Fibroblast of pulmonary artery (primary cell): ENCODE measurements at regions not wholly inside any gene's neighbourhood (a gene's known extent, or its start where the extent isn't known, plus 50 kb on each side); places are given as distances from the start of the nearest gene placed in this dataset.

ENCODE experiments used
- DNase-seq: peaks from one replicate; pipeline ENCODE4 v3.0.0-alpha.2; 2010; ENCODE audit warnings: low read depth
- H3K4me3 ChIP-seq: replicated peaks from 2 replicates; pipeline ENCODE4 v1.5.1; 2011; ENCODE audit warnings: low read depth, mild to moderate bottlenecking, control low read depth, low read length, moderate library complexity
- TF ChIP-seq, protein P1 (sequence below): IDR thresholded peaks from 2 replicates; pipeline ENCODE4 v1.5.1; 2011; ENCODE audit warnings: mild to moderate bottlenecking, control low read depth, low read length, inconsistent platforms; ENCODE audit errors: missing control alignments

DNA sequence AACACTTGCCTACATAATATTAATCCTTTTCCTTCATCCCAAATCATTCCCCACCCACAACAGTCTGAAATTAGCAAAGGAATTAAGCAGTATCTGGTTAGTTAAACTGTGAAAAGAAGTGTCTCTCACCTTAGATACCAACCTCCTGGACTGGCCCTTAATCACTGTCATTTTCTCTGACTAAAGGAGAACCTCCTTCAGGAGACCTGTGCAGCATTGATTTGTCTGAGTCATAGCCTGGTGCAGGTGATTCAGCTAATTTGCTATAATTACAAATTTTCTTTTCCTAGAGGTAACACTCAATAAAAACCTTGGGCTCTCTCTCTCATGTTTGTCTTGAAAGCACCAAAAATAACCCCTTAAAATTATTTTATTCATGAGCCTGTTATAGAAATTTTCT, 279.8 kb upstream of the SEMA6D start:
- DNase-seq: no peak
- TF ChIP-seq, protein P1, sequence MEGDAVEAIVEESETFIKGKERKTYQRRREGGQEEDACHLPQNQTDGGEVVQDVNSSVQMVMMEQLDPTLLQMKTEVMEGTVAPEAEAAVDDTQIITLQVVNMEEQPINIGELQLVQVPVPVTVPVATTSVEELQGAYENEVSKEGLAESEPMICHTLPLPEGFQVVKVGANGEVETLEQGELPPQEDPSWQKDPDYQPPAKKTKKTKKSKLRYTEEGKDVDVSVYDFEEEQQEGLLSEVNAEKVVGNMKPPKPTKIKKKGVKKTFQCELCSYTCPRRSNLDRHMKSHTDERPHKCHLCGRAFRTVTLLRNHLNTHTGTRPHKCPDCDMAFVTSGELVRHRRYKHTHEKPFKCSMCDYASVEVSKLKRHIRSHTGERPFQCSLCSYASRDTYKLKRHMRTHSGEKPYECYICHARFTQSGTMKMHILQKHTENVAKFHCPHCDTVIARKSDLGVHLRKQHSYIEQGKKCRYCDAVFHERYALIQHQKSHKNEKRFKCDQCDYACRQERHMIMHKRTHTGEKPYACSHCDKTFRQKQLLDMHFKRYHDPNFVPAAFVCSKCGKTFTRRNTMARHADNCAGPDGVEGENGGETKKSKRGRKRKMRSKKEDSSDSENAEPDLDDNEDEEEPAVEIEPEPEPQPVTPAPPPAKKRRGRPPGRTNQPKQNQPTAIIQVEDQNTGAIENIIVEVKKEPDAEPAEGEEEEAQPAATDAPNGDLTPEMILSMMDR: no peak
- H3K4me3 ChIP-seq: no peak overlapping the region

DNA sequence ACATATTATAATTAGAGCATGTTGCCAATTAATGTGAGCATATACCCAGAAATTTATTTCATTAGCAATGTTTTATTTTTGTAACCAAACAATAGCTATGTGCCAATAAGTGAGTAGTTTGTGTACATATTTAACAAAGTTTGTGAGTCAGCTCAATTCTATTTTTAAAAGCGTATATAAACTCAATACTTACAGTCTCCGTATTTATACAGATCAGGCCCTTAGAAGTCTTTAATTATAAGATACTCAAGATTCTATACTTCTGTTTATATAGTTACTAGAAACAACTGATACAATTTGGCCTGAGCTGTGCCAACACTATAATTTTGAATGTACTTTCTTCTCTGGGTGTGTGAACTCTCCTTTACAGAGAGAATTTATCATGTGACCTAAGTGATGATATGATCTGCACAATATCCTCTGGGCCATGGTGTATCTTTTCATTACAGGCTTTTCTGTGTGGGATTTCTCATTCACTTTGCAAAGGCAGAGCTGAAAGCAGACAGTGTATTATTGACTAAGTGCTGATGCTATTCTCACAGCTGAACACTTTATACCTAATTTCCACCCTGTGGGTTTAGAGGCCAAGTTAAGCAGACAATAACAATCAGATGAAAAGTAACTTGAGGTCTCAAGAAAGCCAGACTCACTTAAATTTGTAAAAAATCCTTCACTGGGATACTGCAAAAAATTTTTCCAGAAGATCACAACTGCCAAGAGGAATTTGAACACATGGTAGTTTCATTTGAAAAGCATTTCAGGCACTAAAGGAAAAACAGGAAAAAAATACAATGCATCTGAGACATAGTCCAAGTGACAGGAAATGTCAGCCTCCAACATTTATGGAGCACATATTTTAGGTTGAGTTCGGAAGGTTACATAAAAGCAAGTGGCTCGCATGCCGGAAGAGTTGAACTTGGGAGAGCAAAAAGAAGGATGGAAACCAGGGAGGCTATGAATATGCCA, 277.9 kb upstream of the SEMA6D start:
- no peak overlapping the region for H3K4me3 ChIP-seq
- TF ChIP-seq, protein P1: no peak
- DNase-seq: peak; percentile 10

DNA sequence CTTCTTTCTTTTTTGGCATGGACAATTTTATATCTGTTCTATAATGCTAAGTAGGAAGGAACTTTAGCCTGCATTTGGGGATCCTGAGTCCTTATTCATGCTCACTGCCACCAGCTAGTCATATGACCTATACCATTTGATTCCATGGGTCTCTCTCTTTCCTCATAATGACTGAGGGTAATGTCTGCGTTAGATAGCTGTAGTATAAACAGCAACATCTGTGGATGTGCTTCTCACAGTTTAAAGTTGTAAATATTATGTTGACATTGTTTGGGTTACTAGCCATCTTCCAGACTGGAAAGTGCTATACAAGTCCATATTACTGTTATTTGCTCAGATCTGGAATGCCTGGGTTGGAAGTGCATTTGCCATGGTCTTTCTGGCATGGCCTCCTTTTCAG, 274.9 kb upstream of the SEMA6D start:
- DNase-seq: no peak
- H3K4me3 ChIP-seq: no peak overlapping the region
- TF ChIP-seq, protein P1: no peak

DNA sequence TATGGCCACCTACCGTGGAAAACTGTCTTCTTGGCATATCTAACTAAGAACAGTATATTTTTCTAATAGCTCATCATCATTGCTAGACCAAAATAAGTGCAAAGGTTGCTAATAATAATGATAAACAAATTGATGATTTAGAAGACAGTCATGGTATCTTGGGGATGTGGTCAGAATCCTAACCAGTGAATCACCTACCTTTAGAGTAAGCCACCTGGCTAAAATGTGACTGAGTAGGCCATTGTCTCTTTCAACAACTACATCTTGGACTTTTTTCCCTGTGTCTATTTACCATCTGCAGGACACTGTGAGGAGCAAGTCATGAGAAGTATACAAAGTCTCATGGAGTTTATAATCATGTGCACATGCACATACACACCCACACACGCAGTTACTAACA, 273.5 kb upstream of the SEMA6D start:
- DNase-seq: no peak
- TF ChIP-seq, protein P1: no peak
- no peak overlapping the region for H3K4me3 ChIP-seq

DNA sequence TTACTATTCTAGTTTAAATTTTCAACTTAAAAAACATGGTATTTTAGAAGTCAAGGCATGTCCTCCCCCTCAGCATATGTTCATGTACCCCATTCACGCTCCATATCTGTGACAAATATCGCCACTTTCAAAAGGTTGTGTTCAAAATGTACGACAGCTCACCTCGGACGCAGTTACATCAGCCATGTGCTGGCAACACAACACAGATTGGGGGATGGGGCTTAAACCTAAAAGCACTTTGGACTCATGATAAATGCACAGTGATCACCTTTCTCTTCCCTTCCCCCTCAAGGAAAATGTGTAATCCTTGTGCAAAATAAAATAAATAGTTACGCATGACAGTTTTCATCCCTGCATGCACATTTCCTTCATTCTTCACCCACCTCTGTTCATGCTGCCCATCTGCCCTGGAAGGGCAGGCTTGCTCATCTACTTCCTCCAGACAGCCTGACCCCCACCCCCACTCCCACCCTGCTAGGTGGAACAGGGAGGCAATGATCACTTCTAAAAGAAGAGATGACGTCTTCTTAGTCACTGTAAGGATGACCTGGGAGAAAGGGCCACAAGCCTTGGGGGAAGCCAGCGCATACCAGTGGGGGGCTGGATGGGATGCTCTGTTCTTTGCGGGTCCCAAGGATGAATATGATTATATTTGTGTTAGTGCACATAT, 271.4 kb upstream of the SEMA6D start:
- H3K4me3 ChIP-seq: no peak overlapping the region
- TF ChIP-seq, protein P1: no peak
- no peak for DNase-seq

DNA sequence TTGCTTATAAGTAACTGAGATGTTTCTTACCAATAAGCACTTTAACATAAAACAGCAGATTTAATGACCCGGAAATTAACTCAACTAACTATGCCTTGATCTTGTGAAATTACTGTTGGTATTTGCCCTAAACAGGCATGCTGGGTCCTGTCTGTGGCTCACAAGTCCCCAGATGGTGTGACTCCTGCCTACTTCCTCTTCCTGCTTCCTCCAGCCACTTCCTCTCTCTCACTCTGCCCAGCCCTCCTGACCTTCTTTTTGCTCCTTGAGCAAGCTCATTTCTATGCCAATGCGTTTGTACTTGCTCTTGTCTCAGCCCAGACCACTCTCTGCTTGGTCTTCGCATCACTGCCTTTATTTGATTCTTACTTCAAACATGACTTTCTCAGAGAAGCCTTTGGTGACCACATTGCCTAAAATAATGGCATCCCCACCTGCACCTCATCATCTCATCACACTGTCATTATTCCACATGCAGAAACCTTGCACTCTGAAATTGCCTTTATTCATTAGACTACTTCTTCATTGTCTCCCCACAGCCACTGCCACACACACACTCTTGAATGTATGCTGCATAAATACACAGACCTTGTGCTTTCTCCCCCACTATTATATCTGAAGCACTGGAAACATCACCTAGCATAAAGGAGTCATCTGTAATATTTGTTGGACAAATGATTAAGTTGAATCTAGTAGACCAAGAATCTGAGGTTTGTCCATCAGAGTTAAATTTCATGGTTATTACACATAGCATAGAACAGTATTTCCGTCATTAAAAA, 256.3 kb upstream of the SEMA6D start:
- TF ChIP-seq, protein P1: no peak
- no peak overlapping the region for H3K4me3 ChIP-seq
- DNase-seq: no peak
